Erythroblast (primary cell): ENCODE measurements at regions not wholly inside any gene's neighbourhood (a gene's known extent, or its start where the extent isn't known, plus 50 kb on each side); places are given as distances from the start of the nearest gene placed in this dataset.

Experiments
- GATA1 ChIP-seq: IDR thresholded peaks from 2 replicates; pipeline ENCODE4 v1.6.1; 2011; ENCODE audit warnings: low read depth, mild to moderate bottlenecking, control low read depth, low read length, moderate library complexity
- POLR2A ChIP-seq: IDR thresholded peaks from 2 replicates; pipeline ENCODE4 v1.6.1; 2011; ENCODE audit warnings: mild to moderate bottlenecking, low read length

GRCh38 chr6:142637624-142638351 lies 307.2 kb downstream of the HIVEP2 start:
- TF ChIP-seq POLR2A, result no peak
- no peak for TF ChIP-seq GATA1
